ENCODE measurements at regions not wholly inside any gene's neighbourhood (a gene's known extent, or its start where the extent isn't known, plus 50 kb on each side); places are given as distances from the start of the nearest gene placed in this dataset.

GRCh38 chr5:96149021-96149420, 187.4 kb upstream of the ELL2 start (continued):
- TF ChIP-seq E2F6 (IDR thresholded peaks at IDR 0.05) (no peak), SP2 (IDR thresholded peaks at IDR 0.05; ENCODE audit: low read length) (no peak)

Data from H1 (cell line).